ENCODE measurements at regions not wholly inside any gene's neighbourhood (a gene's known extent, or its start where the extent isn't known, plus 50 kb on each side); places are given as distances from the start of the nearest gene placed in this dataset.
"Not testable (repeated sequence)": the region's sequence is repeated elsewhere in the genome, so short reads cannot be mapped to it uniquely, and the experiment has no call there.

DNA sequence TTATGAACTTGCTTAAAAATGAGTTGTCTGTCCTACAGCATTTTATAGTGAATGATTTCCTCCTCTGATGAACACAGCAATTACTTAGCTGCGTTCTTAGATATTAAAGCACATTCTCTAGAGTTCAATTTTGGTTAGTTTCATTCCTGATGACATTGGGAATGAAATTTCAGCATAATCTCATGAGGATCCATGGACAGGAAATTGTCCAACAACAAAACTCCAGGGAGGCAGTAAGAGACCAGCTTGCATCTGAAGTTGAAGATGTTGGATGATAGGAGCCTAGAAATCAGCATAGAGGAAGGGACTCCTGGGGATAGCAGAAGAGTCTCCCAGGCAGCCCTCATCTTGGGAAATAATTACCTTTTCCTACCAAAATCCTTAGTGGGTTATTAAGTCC, 128.7 kb upstream of the RAP1B start:
- ChIA-PET POLR2A (no interaction called here), CTCF (interaction anchor here (0.7 to 1.3 kb wide), 3 partner anchors 15 to 123 kb away, joined by 3 to 5 read pairs (median 4); no protein-coding TSS in a partner anchor)
- TF ChIP-seq, protein P1, sequence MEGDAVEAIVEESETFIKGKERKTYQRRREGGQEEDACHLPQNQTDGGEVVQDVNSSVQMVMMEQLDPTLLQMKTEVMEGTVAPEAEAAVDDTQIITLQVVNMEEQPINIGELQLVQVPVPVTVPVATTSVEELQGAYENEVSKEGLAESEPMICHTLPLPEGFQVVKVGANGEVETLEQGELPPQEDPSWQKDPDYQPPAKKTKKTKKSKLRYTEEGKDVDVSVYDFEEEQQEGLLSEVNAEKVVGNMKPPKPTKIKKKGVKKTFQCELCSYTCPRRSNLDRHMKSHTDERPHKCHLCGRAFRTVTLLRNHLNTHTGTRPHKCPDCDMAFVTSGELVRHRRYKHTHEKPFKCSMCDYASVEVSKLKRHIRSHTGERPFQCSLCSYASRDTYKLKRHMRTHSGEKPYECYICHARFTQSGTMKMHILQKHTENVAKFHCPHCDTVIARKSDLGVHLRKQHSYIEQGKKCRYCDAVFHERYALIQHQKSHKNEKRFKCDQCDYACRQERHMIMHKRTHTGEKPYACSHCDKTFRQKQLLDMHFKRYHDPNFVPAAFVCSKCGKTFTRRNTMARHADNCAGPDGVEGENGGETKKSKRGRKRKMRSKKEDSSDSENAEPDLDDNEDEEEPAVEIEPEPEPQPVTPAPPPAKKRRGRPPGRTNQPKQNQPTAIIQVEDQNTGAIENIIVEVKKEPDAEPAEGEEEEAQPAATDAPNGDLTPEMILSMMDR (IDR thresholded peaks at IDR 0.05; ENCODE audit: control extremely low read depth, extremely low read depth, low read depth, missing control alignments), result no peak
- no peak for DNase-seq (ENCODE audit: extremely low spot score)

DNA sequence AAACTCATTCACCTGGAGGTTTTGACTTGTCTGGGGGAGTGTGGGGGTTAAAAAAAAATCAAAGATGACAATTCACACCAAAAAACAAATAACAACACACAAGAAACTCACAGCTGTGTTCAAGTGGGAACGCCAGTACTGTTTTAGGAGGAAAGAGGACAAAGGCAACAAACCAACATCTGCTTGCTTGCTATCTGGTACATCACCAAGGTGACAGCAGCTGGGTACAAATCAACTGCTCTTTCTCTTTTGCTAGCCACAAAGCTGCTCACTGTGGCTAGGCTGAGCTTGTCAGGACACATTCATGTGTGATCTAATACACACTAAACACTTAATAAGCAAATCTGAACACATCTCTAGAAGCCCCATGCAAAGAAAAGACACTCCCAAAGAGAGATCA, 128.0 kb upstream of the RAP1B start:
- CTCF ChIA-PET, result interaction anchor here (0.8 to 1.3 kb wide), 5 partner anchors 15 to 124 kb away, joined by 3 to 5 read pairs (median 3); no protein-coding TSS in a partner anchor
- TF ChIP-seq, protein P1 (IDR thresholded peaks at IDR 0.05; ENCODE audit: control extremely low read depth, extremely low read depth, low read depth, missing control alignments), result no peak
- POLR2A ChIA-PET, result interaction anchor here (0.5 to 0.9 kb wide), 2 partner anchors 41 to 129 kb away, joined by 3 to 4 read pairs; partner anchors contain the start of gene RAP1B
- DNase-seq (ENCODE audit: extremely low spot score), result peak; percentile 45

DNA sequence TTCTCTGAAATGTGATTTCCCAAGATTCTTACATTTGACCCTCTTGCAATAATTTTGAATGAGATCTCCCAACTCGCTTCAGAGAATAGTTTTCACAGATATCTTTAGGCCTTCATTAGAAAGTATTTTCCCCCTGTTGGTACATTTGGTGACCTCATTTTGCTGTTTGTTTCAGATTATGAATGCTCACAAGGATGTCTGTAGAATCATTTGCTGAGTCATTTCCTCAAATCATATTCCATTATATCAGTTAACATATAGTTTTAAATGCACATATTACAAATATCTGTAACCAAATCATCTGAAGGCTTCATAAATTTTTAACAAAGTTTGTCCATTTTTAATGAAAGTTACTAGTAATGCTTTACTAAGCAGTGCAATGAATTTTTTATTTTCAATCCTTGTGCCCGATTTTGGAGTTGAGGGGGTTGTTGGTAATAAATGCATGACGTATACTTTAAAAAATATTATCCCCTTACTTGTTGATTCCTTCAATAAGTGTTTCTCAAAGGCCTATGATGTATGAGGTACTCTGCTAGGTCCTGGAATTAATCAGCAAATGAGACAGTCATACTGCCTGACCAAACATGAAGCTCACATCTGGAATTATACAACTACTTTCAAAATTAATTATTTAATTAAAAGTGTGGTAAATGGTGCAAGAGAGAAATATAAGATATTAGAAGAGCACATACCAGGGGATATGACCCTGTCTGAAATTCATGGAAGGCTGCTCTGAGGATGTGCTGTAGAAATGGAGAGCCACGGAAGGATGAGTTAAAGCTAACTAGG, 126.9 kb upstream of the RAP1B start:
- CTCF ChIA-PET, result interaction anchor here (0.7 to 1.3 kb wide), 4 partner anchors 16 to 125 kb away, joined by 3 to 5 read pairs (median 3); no protein-coding TSS in a partner anchor
- no peak for DNase-seq (ENCODE audit: extremely low spot score)
- TF ChIP-seq, protein P1 (IDR thresholded peaks at IDR 0.05; ENCODE audit: control extremely low read depth, extremely low read depth, low read depth, missing control alignments), result no peak
- POLR2A ChIA-PET, result interaction anchor here (0.8 kb wide), 1 partner anchor 325 kb away, joined by 3 read pairs; no protein-coding TSS in a partner anchor

DNA sequence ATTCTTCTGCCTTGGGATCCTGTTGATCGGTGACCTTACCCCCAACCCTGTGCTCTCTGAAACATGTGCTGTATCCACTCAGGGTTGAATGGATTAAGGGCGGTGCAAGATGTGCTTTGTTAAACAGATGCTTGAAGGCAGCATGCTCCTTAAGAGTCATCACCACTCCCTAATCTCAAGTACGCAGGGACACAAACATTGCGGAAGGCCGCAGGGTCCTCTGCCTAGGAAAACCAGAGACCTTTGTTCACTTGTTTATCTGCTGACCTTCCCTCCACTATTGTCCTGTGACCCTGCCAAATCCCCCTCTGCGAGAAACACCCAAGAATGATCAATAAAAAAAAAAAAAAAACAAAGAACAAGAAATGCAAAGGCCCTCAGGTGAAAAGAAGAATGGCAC, 126.1 kb upstream of the RAP1B start:
- CTCF ChIA-PET, result interaction anchor here (0.7 to 1.8 kb wide), 3 partner anchors 10 to 103 kb away, joined by 3 to 7 read pairs (median 3); no protein-coding TSS in a partner anchor
- DNase-seq (ENCODE audit: extremely low spot score), result not testable (repeated sequence)
- POLR2A ChIA-PET, result interaction anchor here (0.8 kb wide), 1 partner anchor 324 kb away, joined by 3 read pairs; no protein-coding TSS in a partner anchor

DNA sequence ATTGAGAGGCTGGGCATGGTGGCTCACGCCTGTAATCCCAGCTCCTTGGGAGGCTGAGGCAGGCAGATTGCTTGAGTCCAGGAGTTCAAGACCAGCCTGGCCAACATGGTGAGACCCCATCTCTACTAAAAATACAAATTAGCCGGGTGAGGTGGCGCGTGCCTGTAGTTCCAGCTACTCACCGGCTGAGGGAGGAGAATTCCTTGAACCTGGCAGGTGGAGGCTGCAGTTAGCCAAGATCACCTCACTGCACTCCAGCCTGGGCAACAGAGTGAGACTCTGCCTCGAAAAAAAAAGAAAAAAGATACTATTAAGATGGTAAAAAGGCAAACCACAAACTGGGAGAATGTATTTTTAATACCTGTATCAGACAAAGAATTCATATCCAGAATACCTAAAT, 124.2 kb upstream of the RAP1B start:
- CTCF ChIA-PET; DNase-seq (ENCODE audit: extremely low spot score); POLR2A ChIA-PET: not testable (repeated sequence)

DNA sequence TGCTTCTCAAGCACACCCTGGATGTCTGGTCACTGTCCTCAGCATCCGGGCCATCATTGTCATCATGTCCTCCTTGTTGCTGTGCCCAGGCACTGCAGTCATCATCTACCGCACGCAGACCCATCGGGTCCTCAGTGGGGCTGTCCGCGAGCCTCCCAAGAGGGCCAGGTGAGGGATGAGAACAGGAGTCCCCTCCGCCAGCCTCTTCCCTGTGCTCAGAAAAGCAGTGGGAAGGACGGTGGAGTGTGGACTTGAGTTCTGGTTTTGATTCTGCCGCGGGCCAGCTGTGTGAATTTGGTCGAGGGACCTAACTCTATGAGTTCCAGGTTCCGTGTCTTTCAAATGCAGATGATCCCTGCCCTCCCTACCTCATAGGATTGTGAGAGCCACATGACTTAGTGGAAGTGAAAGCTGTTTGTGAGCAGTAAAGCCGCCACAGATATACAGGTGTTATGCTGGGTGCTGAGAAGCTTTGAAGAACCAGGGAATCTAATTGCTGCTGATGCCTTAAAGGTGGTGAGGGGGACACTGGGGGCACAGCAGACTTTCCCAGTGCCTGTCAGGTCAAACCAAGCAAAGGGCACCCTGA, 122.9 kb upstream of the RAP1B start:
- ChIA-PET POLR2A (no interaction called here), CTCF (interaction anchor here (1.3 to 2.9 kb wide), 2 partner anchors 12 to 39 kb away, joined by 3 to 12 read pairs; no protein-coding TSS in a partner anchor)
- TF ChIP-seq, protein P1 (IDR thresholded peaks at IDR 0.05; ENCODE audit: control extremely low read depth, extremely low read depth, low read depth, missing control alignments), result no peak
- peak; percentile 22 for DNase-seq (ENCODE audit: extremely low spot score)

DNA sequence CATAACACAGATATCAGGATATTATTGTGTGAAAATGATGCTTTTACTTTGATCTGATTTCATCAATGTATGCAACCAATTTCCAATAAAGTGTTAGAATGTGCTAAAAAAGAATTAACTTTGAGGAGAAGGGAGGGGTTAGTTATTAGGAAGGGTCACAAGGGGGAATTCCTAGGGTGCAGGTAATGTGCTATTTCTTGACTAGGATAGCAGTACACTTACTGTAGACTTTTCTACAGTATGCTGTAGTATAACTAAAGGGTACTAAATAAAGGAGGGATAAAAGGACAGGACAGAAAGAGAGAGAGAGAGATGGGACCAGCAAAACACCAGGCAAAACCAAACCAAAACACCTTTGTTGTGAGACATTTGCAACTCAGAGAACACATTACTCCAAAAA, 121.4 kb upstream of the RAP1B start:
- TF ChIP-seq, protein P1 (IDR thresholded peaks at IDR 0.05; ENCODE audit: control extremely low read depth, extremely low read depth, low read depth, missing control alignments), result no peak
- POLR2A ChIA-PET, result no interaction called here
- CTCF ChIA-PET, result interaction anchor here (0.8 to 2.9 kb wide), 4 partner anchors 8 to 22 kb away, joined by 3 to 12 read pairs (median 3); no protein-coding TSS in a partner anchor

More for the DNA sequence above, 121.4 kb upstream of the RAP1B start:
- no peak for DNase-seq (ENCODE audit: extremely low spot score)
